Heart left ventricle (tissue), 16 donors: ENCODE measurements at regions not wholly inside any gene's neighbourhood (a gene's known extent, or its start where the extent isn't known, plus 50 kb on each side); places are given as distances from the start of the nearest gene placed in this dataset.
"Not testable (repeated sequence)": the region's sequence is repeated elsewhere in the genome, so short reads cannot be mapped to it uniquely, and the experiment has no call there.

Source experiments
- ATAC-seq, 4 donors: fragments of 200-7000 bp; cut with Tn5 transposase; one replicate each; pipeline ENCODE4 v1.9.1; 2020 to 2022; ENCODE audit warnings: moderate library complexity in 4 of 4, mild to moderate bottlenecking in 3 of 4, moderate number of reproducible peaks in 1 of 4
- DNase-seq, 5 donors: peaks; one replicate each; pipeline ENCODE4 v3.0.0-alpha.2; 2020
- H3K27ac ChIP-seq, 12 donors: fragments of 200-600 bp; sonication (generic) in 4 of 12; one replicate each; pipeline versions ENCODE4 v1.5.0 to v1.8.0; 2016 to 2022; ENCODE audit warnings: mild to moderate bottlenecking in 2 of 12
- H3K27me3 ChIP-seq, 9 donors: fragments of 200-600 bp; sonication (generic) in 2 of 9; one replicate each; pipeline versions ENCODE4 v1.5.1 to v1.8.0; 2016 to 2022; ENCODE audit warnings: mild to moderate bottlenecking in 3 of 9
- H3K36me3 ChIP-seq, 9 donors: fragments of 200-600 bp; sonication (generic) in 2 of 9; one replicate each; pipeline versions ENCODE4 v1.5.0 to v1.8.0; 2018 to 2022; ENCODE audit warnings: mild to moderate bottlenecking in 2 of 9
- H3K4me1 ChIP-seq, 12 donors: fragments of 200-600 bp; sonication (generic) in 4 of 12; one replicate each; pipeline versions ENCODE4 v1.5.0 to v1.8.0; 2016 to 2022; ENCODE audit warnings: mild to moderate bottlenecking in 3 of 12
- H3K4me3 ChIP-seq, 12 donors: fragments of 200-600 bp; sonication (generic) in 4 of 12; one replicate each; pipeline versions ENCODE4 v1.5.0 to v1.8.0; 2017 to 2022; ENCODE audit warnings: mild to moderate bottlenecking in 9 of 12, moderate library complexity in 4 of 12
- H3K9me3 ChIP-seq, 12 donors: fragments of 200-600 bp; sonication (generic) in 4 of 12; one replicate each; pipeline versions ENCODE4 v1.5.0 to v1.8.0; 2016 to 2022; ENCODE audit warnings: mild to moderate bottlenecking in 1 of 12
- CTCF ChIP-seq, 12 donors: fragments of 200-600 bp; sonication (generic) in 4 of 12; IDR thresholded peaks; one replicate each; pipeline versions ENCODE4 v1.5.0 to v1.8.0; 2018 to 2022; ENCODE audit warnings: antibody characterized with exemption in 12 of 12, mild to moderate bottlenecking in 5 of 12
- POLR2A ChIP-seq, 2 donors: fragments of 450-650 bp; IDR thresholded peaks; one replicate each; pipeline ENCODE4 v1.6.1; 2017; ENCODE audit warnings: antibody characterized with exemption in 2 of 2, mild to moderate bottlenecking in 2 of 2, moderate library complexity in 2 of 2
- WGBS, 4 donors: extraction: QIAGEN DNeasy Blood & Tissue Kit in 2 of 4; methylation state at CpG; one replicate each; pipeline versions ENCODE4 v1.1.5 to v1.1.7; 2013 to 2018; 5-methylcytosine and 5-hydroxymethylcytosine counted together
- intact Hi-C, 10 donors: fragments of 100-400 bp; cut with DNase I; formaldehyde crosslinking; loops; one replicate each; pipeline versions ENCODE4 v1.11.1 to v1.14.2; 2022
- donor health status: ischemic (EF 13 %, LVEDD 7.1; RV severe dilation, severe dysfunction).
- donor health status: healthy with polysubstance abuse.
- donor health status: DM: no; HTN: yes; CAD: no.
- donor health status: DM: no; HTN: no; CAD: no.
- donor health status: ischemic (EF 25% LVEDD 6.9; RV normal size, moderate dysfunction).
- donor health status: ischemic (EF 25% LVEDD 5.7; RV mildly dilated, moderate dysfunction).
- donor health status: healthy.
- donor health status: DM: yes; HTN: yes; CAD: no.
- donor health status: ischemic (EF 35%, LVEDD 5.7; RV mildly dilated, moderate dysfunction).
- donor health status: nonischemic (EF 11% LVEDD 7.7; RV severe dilation, severe dysfunction).
- donor health status: DM: yes; HTN: yes; CAD: no.
- donor health status: PGD.
- donor health status: ischemic (EF 29% LVEDD 5.4; RV normal size, mild dysfunction).
- donor health status: nonischemic (EF 23%, LVEDD 6.1; RV moderate dilation, normal function).

DNA sequence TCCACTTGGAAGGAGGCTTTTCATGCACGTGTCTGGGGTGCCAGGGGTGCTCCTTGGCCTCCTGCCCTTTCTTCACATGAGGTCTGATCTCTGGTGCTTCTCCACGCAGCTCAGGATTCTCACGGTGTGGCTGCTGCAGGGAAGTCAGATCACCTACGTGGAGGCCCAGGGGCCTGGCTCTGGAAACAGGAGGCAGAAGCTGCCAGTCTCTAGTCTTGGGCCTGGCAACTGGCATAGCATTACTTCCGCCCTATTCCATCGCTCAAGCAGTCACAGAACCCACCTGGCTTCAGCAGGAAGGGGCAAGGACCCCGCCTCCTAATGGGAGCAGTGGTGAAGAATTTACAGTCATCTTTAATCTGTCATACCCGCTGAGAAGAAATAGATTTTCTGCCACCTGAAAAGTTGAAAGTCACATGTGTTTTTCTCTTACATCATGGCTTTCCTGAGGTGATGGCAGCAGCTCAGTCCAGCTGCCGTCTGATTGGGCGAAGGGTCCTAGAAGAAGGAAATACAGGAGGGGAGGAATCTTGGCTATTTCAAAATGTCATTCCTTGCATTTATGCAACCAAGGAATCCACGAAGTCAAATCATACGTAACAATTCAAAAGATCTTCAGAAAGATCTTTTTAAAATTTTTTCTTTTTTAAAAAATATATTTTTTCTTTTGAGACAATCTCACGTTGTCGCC, 50.1 kb upstream of the DKK3 start:
- Histone ChIP-seq H3K27me3 (no peaks in the 10 kb centered on the region), H3K27ac (no peak overlapping the region), H3K36me3 (no peaks in the 10 kb centered on the region), H3K4me1 (peaks cover 0 to 14% (median 4%) of the 10 kb centered on the region in 12 donors), H3K4me3 (no peak overlapping the region), H3K9me3 (peaks cover 0 to 6% (median 0%) of the 10 kb centered on the region in 12 donors)
- DNase-seq (no peak), ATAC-seq (no peak)
- intact Hi-C loops = no loop called here
- TF ChIP-seq POLR2A (IDR thresholded peaks at IDR 0.05) (no peak), CTCF (IDR thresholded peaks at IDR 0.05) (no peak)
- WGBS, 4 donors = 83 to 96% (median 89%) methylated on average over 13 to 14 of the region's 14 CpGs

GRCh38 chr11:12059144-12059543, 50.7 kb upstream of the DKK3 start:
- H3K4me3 ChIP-seq, H3K27me3 ChIP-seq, ATAC-seq, DNase-seq, H3K27ac ChIP-seq, H3K36me3 ChIP-seq, H3K9me3 ChIP-seq, H3K4me1 ChIP-seq, intact Hi-C loops: not testable (repeated sequence)
- 97 to 99% (median 98%) methylated on average over 3 of the region's 3 CpGs for WGBS, 4 donors

- Histone ChIP-seq H3K27ac (peak overlapping the region in 1 of 12 donors; percentile 9), H3K9me3 (peaks cover 0 to 13% (median 0%) of the 10 kb centered on the region in 12 donors), H3K4me1 (peaks cover 0 to 7% (median 0%) of the 10 kb centered on the region in 12 donors), H3K27me3 (no peaks in the 10 kb centered on the region), H3K4me3 (no peak overlapping the region), H3K36me3 (no peaks in the 10 kb centered on the region)
- DNase-seq = no peak
- WGBS, 4 donors = 63 to 76% (median 75%) methylated on average over 4 of the region's 4 CpGs
- intact Hi-C loops = loop anchor here in 1 of 10 donors (5.0 kb wide), 1 partner anchor 202 kb away; no protein-coding TSS in a partner anchor
- ATAC-seq = peak in 1 of 4 donors; percentile 36
- TF ChIP-seq CTCF (IDR thresholded peaks at IDR 0.05) = no peak
- TF ChIP-seq POLR2A (IDR thresholded peaks at IDR 0.05) = no peak
Measured at GRCh38 chr11:12060385-12060985, 49.9 kb upstream of the MICAL2 start.
